ENCODE measurements at regions not wholly inside any gene's neighbourhood (a gene's known extent, or its start where the extent isn't known, plus 50 kb on each side); places are given as distances from the start of the nearest gene placed in this dataset.
"Not testable (repeated sequence)": the region's sequence is repeated elsewhere in the genome, so short reads cannot be mapped to it uniquely, and the experiment has no call there.

GRCh38 chr1:24250224-24250623, 63.1 kb upstream of the IFNLR1 start:
- Histone ChIP-seq H3K27me3 (ENCODE audit: control insufficient read depth, insufficient read depth, low read length) (no peaks in the 10 kb centered on the region), H3K36me3 (replicated peaks; ENCODE audit: control insufficient read depth, insufficient read depth, low read length) (no peaks in the 10 kb centered on the region), H3K4me3 (ENCODE audit: insufficient read depth, low read depth, low read length) (no peak overlapping the region)
- DNase-seq = no peak

- DNase-seq = no peak
- H3K27me3 ChIP-seq (ENCODE audit: control insufficient read depth, insufficient read depth, low read length) = no peaks in the 10 kb centered on the region
- no peaks in the 10 kb centered on the region for H3K36me3 ChIP-seq (replicated peaks; ENCODE audit: control insufficient read depth, insufficient read depth, low read length)
- H3K4me3 ChIP-seq (ENCODE audit: insufficient read depth, low read depth, low read length) = no peak overlapping the region
These were observed 61.8 kb upstream of the IFNLR1 start for GRCh38 chr1:24248859-24249258.

- H3K36me3 ChIP-seq (replicated peaks; ENCODE audit: control insufficient read depth, insufficient read depth, low read length); H3K4me3 ChIP-seq (ENCODE audit: insufficient read depth, low read depth, low read length); H3K27me3 ChIP-seq (ENCODE audit: control insufficient read depth, insufficient read depth, low read length); DNase-seq: not testable (repeated sequence)
These were observed 60.2 kb upstream of the IFNLR1 start for GRCh38 chr1:24247337-24247736.

- no peak overlapping the region for H3K4me3 ChIP-seq (ENCODE audit: insufficient read depth, low read depth, low read length)
- H3K36me3 ChIP-seq (replicated peaks; ENCODE audit: control insufficient read depth, insufficient read depth, low read length) = no peaks in the 10 kb centered on the region
- DNase-seq = no peak
- no peaks in the 10 kb centered on the region for H3K27me3 ChIP-seq (ENCODE audit: control insufficient read depth, insufficient read depth, low read length)
These were observed 57.6 kb upstream of the IFNLR1 start for GRCh38 chr1:24244519-24245268.

GRCh38 chr1:24237750-24238395, 50.8 kb upstream of the IFNLR1 start:
- Histone ChIP-seq H3K36me3 (replicated peaks; ENCODE audit: control insufficient read depth, insufficient read depth, low read length) (no peaks in the 10 kb centered on the region), H3K27me3 (ENCODE audit: control insufficient read depth, insufficient read depth, low read length) (no peaks in the 10 kb centered on the region), H3K4me3 (ENCODE audit: insufficient read depth, low read depth, low read length) (no peak overlapping the region)
- no peak for DNase-seq

GRCh38 chr1:24236789-24237371, 49.8 kb upstream of the IFNLR1 start:
- H3K27me3 ChIP-seq (ENCODE audit: control insufficient read depth, insufficient read depth, low read length) = no peaks in the 10 kb centered on the region
- no peak for DNase-seq
- no peaks in the 10 kb centered on the region for H3K36me3 ChIP-seq (replicated peaks; ENCODE audit: control insufficient read depth, insufficient read depth, low read length)
- H3K4me3 ChIP-seq (ENCODE audit: insufficient read depth, low read depth, low read length) = no peak overlapping the region

Data from H7 (cell line).